ENCODE measurements at regions not wholly inside any gene's neighbourhood (a gene's known extent, or its start where the extent isn't known, plus 50 kb on each side); places are given as distances from the start of the nearest gene placed in this dataset.

GRCh38 chrX:6891404-6891803 is 256.1 kb upstream of the STS start:
- Histone ChIP-seq H3K4me3 (ENCODE audit: low read depth, low read length) (no peak overlapping the region), H3K36me3 (ENCODE audit: control insufficient read depth in 1 of 2, insufficient read depth in 2 of 2, low read length in 2 of 2) (no peaks in the 10 kb centered on the region), H2AFZ (ENCODE audit: insufficient read depth, low read length, poor library complexity) (no peak overlapping the region), H3K9me3 (ENCODE audit: insufficient read depth, low read depth, low read length) (no peaks in the 10 kb centered on the region), H2BK120ac (ENCODE audit: insufficient read depth, low read length, poor library complexity) (no peak overlapping the region), H4K12ac (ENCODE audit: low read depth, low read length) (no peak overlapping the region), H4K8ac (ENCODE audit: low read depth, low read length) (no peak overlapping the region), H2BK12ac (ENCODE audit: low read length) (no peak overlapping the region), H3K27me3 (ENCODE audit: insufficient read depth, low read length) (no peaks in the 10 kb centered on the region), H3K23ac (ENCODE audit: low read length) (no peak overlapping the region), H3K4me2 (ENCODE audit: low read length) (no peak overlapping the region), H3K4ac (ENCODE audit: low read depth, low read length) (no peak overlapping the region), H4K91ac (ENCODE audit: low read depth, low read length) (no peak overlapping the region), H3K79me1 (ENCODE audit: low read length) (no peaks in the 10 kb centered on the region), H3K14ac (ENCODE audit: low read length) (no peak overlapping the region), H3K9ac (ENCODE audit: low read length) (no peak overlapping the region), H2AK5ac (ENCODE audit: low read length) (no peak overlapping the region), H3K4me1 (ENCODE audit: control insufficient read depth in 1 of 2, insufficient read depth in 2 of 2, low read length in 2 of 2) (no peaks in the 10 kb centered on the region), H3K18ac (ENCODE audit: low read length) (no peak overlapping the region), H3K79me2 (ENCODE audit: control insufficient read depth, insufficient read depth, low read length, poor library complexity) (no peaks in the 10 kb centered on the region), H2BK5ac (ENCODE audit: low read depth, low read length, poor library complexity) (no peak overlapping the region), H3K27ac (ENCODE audit: low read depth, low read length) (no peak overlapping the region)
- WGBS (ENCODE audit: extremely low coverage, insufficient coverage, insufficient read length): no CpG with 5 or more reads among the region's 1 CpG
- DNase-seq: no peak

DNA sequence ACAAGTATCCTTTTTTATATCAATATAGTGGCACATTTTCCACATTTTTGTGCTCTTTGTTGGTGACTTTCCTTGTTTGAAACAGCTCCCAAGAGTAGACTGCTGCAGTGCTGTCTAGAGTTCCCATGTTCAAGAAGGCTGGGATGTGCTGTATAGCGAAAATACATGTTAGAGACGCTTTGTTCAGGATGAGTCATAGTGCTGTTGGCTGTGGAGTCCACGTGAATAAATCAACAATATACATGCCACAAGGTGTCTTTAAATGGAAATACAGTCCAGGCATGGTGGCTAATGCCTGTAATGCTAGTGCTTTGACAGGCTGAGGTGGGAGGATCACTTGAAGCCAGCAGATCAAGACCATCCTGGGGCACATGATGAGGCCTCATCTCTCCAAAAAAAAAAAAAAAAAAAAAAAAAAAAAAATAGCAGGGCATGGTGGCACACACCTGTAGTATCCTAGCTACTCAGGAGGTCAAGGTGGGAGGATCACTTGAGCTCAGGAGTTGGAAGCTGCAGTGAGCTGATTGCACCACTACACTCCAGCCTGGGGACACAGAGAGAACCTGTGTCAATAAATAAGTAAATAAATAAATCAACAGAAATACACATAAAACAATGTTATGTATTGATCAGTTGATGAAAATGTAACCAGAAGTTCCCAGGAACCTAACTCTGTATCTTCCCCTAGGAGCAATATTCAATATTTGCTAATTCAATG is 256.8 kb upstream of the STS start:
- no peak overlapping the region for H3K23ac ChIP-seq (ENCODE audit: low read length)
- no peak overlapping the region for H3K4ac ChIP-seq (ENCODE audit: low read depth, low read length)
- H2BK12ac ChIP-seq (ENCODE audit: low read length): no peak overlapping the region
- H3K4me2 ChIP-seq (ENCODE audit: low read length): no peak overlapping the region
- no peaks in the 10 kb centered on the region for H3K36me3 ChIP-seq (ENCODE audit: control insufficient read depth in 1 of 2, insufficient read depth in 2 of 2, low read length in 2 of 2)
- no peak for DNase-seq
- no peak overlapping the region for H3K4me3 ChIP-seq (ENCODE audit: low read depth, low read length)
- no peak overlapping the region for H2BK5ac ChIP-seq (ENCODE audit: low read depth, low read length, poor library complexity)
- H4K8ac ChIP-seq (ENCODE audit: low read depth, low read length): no peak overlapping the region
- H2AK5ac ChIP-seq (ENCODE audit: low read length): no peak overlapping the region
- H3K4me1 ChIP-seq (ENCODE audit: control insufficient read depth in 1 of 2, insufficient read depth in 2 of 2, low read length in 2 of 2): no peaks in the 10 kb centered on the region
- no peak overlapping the region for H2BK120ac ChIP-seq (ENCODE audit: insufficient read depth, low read length, poor library complexity)
- no peaks in the 10 kb centered on the region for H3K9me3 ChIP-seq (ENCODE audit: insufficient read depth, low read depth, low read length)
- H3K9ac ChIP-seq (ENCODE audit: low read length): no peak overlapping the region
- no peak overlapping the region for H2AFZ ChIP-seq (ENCODE audit: insufficient read depth, low read length, poor library complexity)
- H3K14ac ChIP-seq (ENCODE audit: low read length): no peak overlapping the region
- no CpG with 5 or more reads among the region's 3 CpGs for WGBS (ENCODE audit: extremely low coverage, insufficient coverage, insufficient read length)
- H3K79me1 ChIP-seq (ENCODE audit: low read length): no peaks in the 10 kb centered on the region
- H3K27ac ChIP-seq (ENCODE audit: low read depth, low read length): no peak overlapping the region
- H3K79me2 ChIP-seq (ENCODE audit: control insufficient read depth, insufficient read depth, low read length, poor library complexity): no peaks in the 10 kb centered on the region
- no peak overlapping the region for H4K91ac ChIP-seq (ENCODE audit: low read depth, low read length)
- no peaks in the 10 kb centered on the region for H3K27me3 ChIP-seq (ENCODE audit: insufficient read depth, low read length)
- no peak overlapping the region for H4K12ac ChIP-seq (ENCODE audit: low read depth, low read length)
- no peak overlapping the region for H3K18ac ChIP-seq (ENCODE audit: low read length)

GRCh38 chrX:6885909-6886308 is 261.6 kb upstream of the STS start:
- Histone ChIP-seq H3K79me1 (ENCODE audit: low read length) (no peaks in the 10 kb centered on the region), H4K12ac (ENCODE audit: low read depth, low read length) (no peak overlapping the region), H2AK5ac (ENCODE audit: low read length) (no peak overlapping the region), H3K9me3 (ENCODE audit: insufficient read depth, low read depth, low read length) (no peaks in the 10 kb centered on the region), H4K91ac (ENCODE audit: low read depth, low read length) (no peak overlapping the region), H2AFZ (ENCODE audit: insufficient read depth, low read length, poor library complexity) (no peak overlapping the region), H3K4ac (ENCODE audit: low read depth, low read length) (no peak overlapping the region), H3K4me3 (ENCODE audit: low read depth, low read length) (no peak overlapping the region), H3K14ac (ENCODE audit: low read length) (no peak overlapping the region), H3K27me3 (ENCODE audit: insufficient read depth, low read length) (no peaks in the 10 kb centered on the region), H3K4me2 (ENCODE audit: low read length) (no peak overlapping the region), H3K79me2 (ENCODE audit: control insufficient read depth, insufficient read depth, low read length, poor library complexity) (no peaks in the 10 kb centered on the region), H4K8ac (ENCODE audit: low read depth, low read length) (no peak overlapping the region), H2BK5ac (ENCODE audit: low read depth, low read length, poor library complexity) (no peak overlapping the region), H2BK120ac (ENCODE audit: insufficient read depth, low read length, poor library complexity) (no peak overlapping the region), H3K4me1 (ENCODE audit: control insufficient read depth in 1 of 2, insufficient read depth in 2 of 2, low read length in 2 of 2) (no peaks in the 10 kb centered on the region), H3K9ac (ENCODE audit: low read length) (no peak overlapping the region), H3K23ac (ENCODE audit: low read length) (no peak overlapping the region), H3K36me3 (ENCODE audit: control insufficient read depth in 1 of 2, insufficient read depth in 2 of 2, low read length in 2 of 2) (no peaks in the 10 kb centered on the region), H2BK12ac (ENCODE audit: low read length) (no peak overlapping the region), H3K27ac (ENCODE audit: low read depth, low read length) (no peak overlapping the region), H3K18ac (ENCODE audit: low read length) (no peak overlapping the region)
- WGBS (ENCODE audit: extremely low coverage, insufficient coverage, insufficient read length): no CpG with 5 or more reads among the region's 2 CpGs
- no peak for DNase-seq

GRCh38 chrX:6885396-6885795 is 262.1 kb upstream of the STS start:
- no peak overlapping the region for H2BK120ac ChIP-seq (ENCODE audit: insufficient read depth, low read length, poor library complexity)
- no peaks in the 10 kb centered on the region for H3K4me1 ChIP-seq (ENCODE audit: control insufficient read depth in 1 of 2, insufficient read depth in 2 of 2, low read length in 2 of 2)
- H4K91ac ChIP-seq (ENCODE audit: low read depth, low read length): no peak overlapping the region
- H3K4me3 ChIP-seq (ENCODE audit: low read depth, low read length): no peak overlapping the region
- no peak overlapping the region for H4K8ac ChIP-seq (ENCODE audit: low read depth, low read length)
- H3K27me3 ChIP-seq (ENCODE audit: insufficient read depth, low read length): no peaks in the 10 kb centered on the region
- H2BK5ac ChIP-seq (ENCODE audit: low read depth, low read length, poor library complexity): no peak overlapping the region
- no peak overlapping the region for H3K14ac ChIP-seq (ENCODE audit: low read length)
- no peak overlapping the region for H3K4ac ChIP-seq (ENCODE audit: low read depth, low read length)
- H3K79me1 ChIP-seq (ENCODE audit: low read length): no peaks in the 10 kb centered on the region
- no peak overlapping the region for H2AK5ac ChIP-seq (ENCODE audit: low read length)
- no peak overlapping the region for H3K27ac ChIP-seq (ENCODE audit: low read depth, low read length)
- no peaks in the 10 kb centered on the region for H3K9me3 ChIP-seq (ENCODE audit: insufficient read depth, low read depth, low read length)
- no peak overlapping the region for H4K12ac ChIP-seq (ENCODE audit: low read depth, low read length)
- no peak overlapping the region for H3K23ac ChIP-seq (ENCODE audit: low read length)
- no peaks in the 10 kb centered on the region for H3K79me2 ChIP-seq (ENCODE audit: control insufficient read depth, insufficient read depth, low read length, poor library complexity)
- H3K36me3 ChIP-seq (ENCODE audit: control insufficient read depth in 1 of 2, insufficient read depth in 2 of 2, low read length in 2 of 2): no peaks in the 10 kb centered on the region
- no peak for DNase-seq
- no peak overlapping the region for H3K4me2 ChIP-seq (ENCODE audit: low read length)
- no peak overlapping the region for H3K18ac ChIP-seq (ENCODE audit: low read length)
- H3K9ac ChIP-seq (ENCODE audit: low read length): no peak overlapping the region
- no peak overlapping the region for H2BK12ac ChIP-seq (ENCODE audit: low read length)
- WGBS (ENCODE audit: extremely low coverage, insufficient coverage, insufficient read length): no CpG with 5 or more reads among the region's 2 CpGs
- H2AFZ ChIP-seq (ENCODE audit: insufficient read depth, low read length, poor library complexity): no peak overlapping the region
